Amniotic stem cell (primary cell): ENCODE measurements at regions not wholly inside any gene's neighbourhood (a gene's known extent, or its start where the extent isn't known, plus 50 kb on each side); places are given as distances from the start of the nearest gene placed in this dataset.

Experiments used
- DNase-seq: peaks from one replicate; lab custom pipeline; 2025; lab: John Stamatoyannopoulos, UW

DNA sequence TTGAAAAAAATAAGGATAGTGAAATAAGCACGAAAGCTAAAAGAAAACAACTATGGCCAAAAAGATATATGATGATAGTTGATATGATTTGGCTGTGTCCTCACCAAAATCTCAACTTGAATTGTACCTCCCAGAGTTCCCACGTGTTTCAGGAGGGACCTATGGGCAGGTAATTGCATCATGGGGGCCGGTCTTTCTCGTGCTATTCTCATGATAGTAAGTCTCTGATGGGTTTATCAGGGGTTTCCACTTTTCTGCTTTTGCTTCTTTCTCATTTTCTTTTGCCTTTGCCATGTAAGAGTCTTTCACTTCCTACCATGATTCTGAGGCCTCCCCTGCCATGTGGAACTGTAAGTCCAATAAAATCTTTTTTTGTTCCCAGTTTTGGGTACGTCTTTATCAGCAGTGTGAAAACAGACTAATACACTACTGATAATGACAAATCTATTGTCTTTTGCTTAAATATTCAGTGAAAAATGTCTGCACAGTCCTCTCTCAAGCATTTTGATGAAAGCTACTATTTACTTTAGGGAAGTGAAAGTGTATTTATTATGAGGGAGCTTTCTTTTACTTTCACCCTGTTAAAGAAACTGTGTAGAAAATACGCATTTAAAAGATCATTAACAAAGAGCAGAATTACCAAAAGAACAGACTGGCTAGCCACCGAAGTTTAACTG lies 389.1 kb downstream of the HTR1B start:
- no peak for DNase-seq

GRCh38 chr6:77073410-77073760 lies 389.9 kb downstream of the HTR1B start:
- no peak for DNase-seq

DNA sequence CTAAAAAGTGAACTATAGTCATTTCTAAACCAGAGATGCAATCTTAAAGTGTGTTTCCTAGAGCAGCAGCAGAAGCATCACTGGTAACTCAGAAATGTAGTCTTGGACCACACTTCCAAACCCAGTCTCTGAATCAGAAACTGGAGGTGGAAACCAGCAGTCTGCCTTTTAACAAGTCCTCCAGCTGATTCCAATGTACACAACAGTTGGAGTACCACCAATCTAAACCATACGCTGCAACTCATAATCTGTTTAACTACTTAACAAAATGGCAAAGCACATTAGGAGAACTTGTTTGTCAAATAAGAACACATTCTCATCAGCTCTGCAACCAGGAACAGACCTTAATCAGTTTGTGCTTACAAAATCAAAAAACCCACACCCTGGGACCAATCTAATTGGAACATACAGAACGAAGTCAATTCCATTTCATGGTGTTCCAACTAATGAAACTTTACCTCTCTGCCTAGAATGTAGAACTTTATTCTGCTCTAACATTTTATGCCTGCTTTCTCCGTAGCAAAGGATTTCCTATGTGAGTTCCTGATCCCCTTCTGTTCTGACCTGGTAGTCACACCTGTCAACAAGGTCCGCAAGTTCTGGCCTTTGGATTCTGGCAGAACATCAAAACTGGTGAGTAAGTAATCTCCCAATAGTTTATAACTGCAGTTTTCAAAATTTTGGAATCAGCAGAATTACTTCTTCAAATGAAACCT lies 390.4 kb downstream of the HTR1B start:
- no peak for DNase-seq

DNA sequence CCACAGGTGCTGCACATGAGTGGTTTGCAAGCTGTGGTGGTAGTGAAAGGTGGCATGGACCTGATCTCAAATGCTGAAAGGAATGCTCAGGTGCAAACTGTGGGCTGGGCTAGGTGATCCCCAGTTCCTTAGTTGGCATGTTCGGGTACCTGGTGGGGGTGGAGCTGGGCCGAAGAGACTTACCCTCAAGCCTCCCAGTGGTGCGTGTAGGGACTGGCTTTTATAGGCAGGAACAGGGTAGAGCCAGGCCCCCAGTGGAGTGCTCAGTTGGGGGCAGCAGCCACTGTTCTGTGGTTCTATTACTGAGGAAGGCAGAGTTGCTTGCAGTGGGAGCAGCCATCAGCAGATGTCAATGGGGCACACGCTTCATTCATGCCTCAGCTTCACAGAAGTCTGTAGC lies 399.8 kb downstream of the HTR1B start:
- no peak for DNase-seq

GRCh38 chr6:77055711-77056110 lies 407.6 kb downstream of the HTR1B start:
- DNase-seq = no peak

DNA sequence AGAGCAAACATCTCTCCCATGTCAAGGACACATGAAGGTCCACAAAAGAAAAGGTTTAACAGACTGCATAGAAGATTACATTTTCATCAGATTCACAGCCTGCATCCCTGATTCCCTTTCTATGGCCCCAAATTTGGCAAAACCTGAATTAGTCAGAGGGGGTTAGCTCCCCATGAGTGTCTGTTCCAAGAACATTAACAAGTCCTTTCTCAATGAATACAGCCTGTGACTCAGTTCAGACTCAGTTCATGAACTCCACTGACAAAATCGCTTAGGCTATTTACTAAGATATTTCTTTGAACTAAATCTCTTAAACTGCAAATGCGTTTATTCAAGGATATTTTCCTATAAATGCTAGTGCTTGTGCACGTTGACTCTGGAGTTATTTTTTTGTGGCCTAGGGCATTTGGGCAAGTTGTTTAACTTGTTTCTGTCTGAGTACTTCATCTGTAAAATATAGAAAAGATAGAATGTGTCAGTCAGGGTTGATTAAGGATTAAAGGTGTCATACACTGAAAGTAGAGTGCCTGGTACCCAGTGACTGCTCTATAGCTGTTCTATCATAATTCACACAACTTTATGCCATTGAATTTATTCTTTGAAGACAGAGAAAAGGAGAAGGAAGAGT lies 422.6 kb downstream of the HTR1B start:
- DNase-seq = no peak

DNA sequence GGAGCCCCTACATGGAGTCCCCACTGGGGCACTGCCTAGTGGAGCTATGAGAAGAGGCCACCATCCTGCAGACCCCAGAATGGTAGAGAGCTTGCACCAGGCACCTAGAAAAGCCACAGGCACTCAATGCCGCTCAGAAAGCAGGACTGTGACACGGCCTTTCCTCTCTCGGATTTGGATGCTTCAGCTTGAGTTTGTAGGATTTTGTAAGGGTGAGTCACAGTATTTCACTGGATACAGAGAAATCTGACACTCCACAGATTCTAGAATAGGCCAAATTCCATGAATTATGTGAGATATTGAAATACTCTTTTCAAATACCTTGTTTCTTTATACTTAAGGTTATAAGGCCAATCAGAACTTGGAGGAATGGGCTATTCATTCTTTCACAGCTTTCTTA lies 424.5 kb downstream of the HTR1B start:
- peak; percentile 64 for DNase-seq

GRCh38 chr6:77037439-77037838 lies 425.9 kb downstream of the HTR1B start:
- no peak for DNase-seq

DNA sequence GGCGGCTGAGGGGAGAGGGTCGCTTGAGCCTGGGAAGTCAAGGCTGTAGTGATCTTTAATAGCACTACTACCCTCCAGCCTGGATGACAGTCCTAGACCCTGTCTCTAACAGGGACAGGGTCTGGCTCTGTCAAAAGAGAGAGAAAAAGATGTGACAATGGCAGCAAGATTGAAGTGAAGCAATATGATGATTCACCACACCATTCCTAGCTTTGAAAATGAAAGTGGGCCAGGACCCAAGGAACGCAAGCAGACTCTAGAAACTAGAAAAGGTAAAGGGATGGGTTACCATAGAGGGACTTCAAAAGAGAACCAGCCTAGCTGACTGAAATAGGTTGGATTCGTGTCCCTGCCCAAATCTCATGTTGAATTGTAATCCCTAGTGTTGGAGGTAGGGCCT lies 426.9 kb downstream of the HTR1B start:
- no peak for DNase-seq

GRCh38 chr6:77034161-77034560 lies 429.1 kb downstream of the HTR1B start:
- DNase-seq = peak; percentile 52

DNA sequence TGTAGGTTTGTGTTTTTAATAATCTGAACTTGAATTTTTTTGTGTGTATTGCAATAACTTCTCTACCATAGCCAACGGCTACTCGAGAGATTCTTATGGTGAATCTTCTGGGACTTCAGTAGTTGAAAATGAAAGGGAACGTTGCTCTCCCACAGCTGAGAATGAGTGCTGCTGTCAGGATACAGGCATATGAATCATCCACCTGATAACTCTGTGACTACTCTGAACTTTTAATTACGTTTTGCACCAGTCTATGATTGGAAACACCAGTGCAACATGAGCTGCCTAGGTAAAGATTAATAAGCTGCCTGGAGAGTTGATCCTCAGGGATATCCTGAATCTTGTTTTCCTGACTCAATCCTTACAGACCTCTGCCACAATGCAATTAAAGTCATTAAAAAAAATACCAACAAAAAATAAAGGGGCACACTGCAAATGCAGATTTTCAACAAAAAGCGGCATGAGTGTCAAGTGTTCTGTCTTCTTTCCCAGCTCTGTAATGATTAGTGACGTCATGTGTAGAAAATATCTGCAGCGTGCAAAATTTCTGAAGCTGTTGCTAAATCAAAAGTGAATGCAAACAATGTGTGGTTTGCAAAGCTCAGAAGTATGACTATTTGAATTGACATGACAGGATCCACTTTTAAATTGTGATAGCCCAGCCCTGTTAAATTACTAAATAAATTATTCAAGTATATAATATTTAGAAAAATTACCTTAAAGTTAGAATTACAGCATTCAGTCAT lies 432.2 kb downstream of the HTR1B start:
- DNase-seq = no peak

- no peak for DNase-seq
Measured at GRCh38 chr6:77026341-77026740, 436.9 kb downstream of the HTR1B start.

GRCh38 chr6:77025736-77026223 lies 437.5 kb downstream of the HTR1B start:
- no peak for DNase-seq

DNA sequence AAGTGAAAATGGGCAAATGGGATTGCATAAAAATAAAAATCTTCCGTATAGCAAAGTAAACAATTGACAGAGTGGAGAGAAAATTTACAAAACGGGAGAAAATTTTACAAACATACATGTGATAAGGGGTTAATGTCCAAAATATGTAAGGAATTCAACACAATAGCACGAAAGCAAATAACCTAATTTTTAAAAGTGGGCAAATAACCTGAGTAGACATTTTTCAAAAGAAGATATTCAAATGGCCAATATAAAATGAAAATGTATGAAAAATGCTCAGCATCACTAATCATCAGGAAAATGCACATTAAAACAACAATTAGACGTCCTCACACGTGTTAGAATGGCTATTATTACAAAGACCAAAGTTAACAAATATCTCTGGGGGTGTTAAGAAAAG lies 441.5 kb downstream of the HTR1B start:
- DNase-seq = no peak

DNA sequence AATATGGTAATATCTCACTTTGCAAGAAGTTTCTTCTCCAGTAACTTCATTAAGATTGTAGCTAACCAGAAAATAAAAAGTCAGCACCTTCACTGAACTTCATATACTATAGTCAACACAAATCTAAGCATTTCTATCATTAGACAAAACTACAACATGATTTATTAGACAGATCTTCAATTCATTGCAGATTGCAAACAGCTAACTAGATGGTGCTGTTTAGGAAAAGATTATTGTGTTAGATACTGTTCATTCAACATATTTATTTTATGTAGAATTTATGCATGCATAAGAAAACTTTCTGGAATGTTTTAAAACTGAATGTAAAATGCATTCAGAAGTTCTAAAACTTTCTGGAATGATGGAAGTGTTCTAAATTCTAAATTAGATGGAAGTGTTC lies 442.1 kb downstream of the HTR1B start:
- no peak for DNase-seq

DNA sequence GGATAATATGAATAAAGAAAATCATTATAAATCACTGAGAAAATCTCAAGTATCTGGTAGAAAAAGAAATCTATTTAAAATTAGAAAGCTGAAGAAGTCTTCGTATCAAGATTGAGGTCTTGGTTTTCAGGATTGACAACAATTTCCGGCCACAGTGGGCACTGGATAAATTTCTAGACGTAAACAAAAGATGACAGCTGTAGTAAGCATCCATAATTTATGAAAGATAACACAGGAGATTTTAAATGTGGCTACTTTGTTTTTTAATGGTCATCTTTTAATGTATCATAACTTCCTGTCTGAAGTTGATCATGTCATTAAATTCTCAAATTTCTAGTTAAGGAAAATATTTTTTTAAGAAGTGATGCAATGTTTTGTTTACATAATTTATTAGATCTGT lies 444.2 kb downstream of the HTR1B start:
- no peak for DNase-seq

GRCh38 chr6:77017537-77017936 lies 445.8 kb downstream of the HTR1B start:
- DNase-seq = no peak

DNA sequence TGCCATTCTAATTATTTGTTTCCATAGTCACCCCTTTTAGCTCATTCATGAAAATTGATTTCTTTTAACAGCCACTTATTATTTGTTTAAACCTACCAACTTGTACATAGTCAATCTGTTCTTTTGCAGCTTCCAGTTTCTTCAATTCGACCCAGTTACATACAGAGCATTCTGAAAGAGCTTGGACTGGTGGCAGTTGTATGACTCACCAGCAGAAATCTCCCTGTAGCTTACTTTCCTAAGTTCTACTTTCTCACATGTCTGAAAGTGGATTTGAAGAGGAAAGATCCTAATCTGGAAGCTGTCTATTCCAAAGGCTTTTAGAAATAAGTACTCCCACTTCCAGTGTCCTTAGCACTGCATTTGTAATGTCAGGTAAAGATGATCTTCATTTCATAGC lies 447.9 kb downstream of the HTR1B start:
- DNase-seq = no peak

DNA sequence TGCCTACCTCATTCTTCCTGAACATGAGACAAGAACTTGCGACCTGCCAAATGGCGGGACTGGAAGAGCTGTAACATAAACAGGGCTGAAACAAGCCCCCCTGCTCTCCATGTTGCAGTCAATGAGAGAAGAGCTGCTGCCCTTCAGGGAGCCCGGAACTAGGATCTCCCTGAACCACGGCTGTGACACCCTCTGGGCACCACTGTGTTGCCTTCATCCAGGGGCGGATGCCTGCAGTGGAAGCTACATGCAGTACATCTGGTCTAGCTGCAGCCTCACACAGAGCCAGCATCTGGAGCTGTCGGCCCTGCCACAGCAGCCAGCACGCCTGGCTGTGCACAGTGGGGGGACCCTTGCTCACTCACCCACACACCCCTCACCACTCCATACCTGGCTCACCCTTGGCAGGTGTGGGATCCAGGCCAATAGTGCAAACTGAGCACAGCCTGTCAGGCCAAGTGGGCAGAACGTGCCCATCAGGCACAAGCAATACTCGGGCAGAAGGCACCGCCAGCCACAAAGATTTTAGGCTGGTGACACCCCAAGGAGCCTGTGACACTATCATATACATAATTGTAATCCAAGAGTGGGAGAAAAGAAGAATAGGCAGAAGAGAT lies 451.3 kb downstream of the HTR1B start:
- no peak for DNase-seq

- DNase-seq = no peak
Measured at GRCh38 chr6:77010931-77011542, 452.3 kb downstream of the HTR1B start.

DNA sequence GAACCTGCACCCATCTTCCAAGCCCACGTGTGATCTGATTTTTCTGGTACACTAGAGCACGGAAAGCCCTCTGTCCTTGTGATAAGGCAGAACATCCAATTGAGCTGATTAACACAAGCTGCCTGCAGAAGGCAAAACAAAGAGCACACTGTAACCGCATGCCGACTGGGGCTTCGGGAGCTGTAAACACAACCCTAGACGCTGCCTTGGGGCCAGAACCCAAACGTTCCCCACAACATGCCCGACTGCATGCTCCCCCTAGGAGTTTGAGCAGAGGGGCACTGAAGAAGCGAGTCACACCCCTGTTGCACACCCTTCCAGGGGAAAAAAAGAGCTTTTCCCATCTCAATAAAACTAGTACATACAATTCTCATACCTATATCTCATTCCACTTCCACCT lies 470.7 kb downstream of the HTR1B start:
- no peak for DNase-seq

- DNase-seq = no peak
Measured at GRCh38 chr6:76984572-76984971, 478.7 kb downstream of the HTR1B start.
